ENCODE measurements at regions not wholly inside any gene's neighbourhood (a gene's known extent, or its start where the extent isn't known, plus 50 kb on each side); places are given as distances from the start of the nearest gene placed in this dataset.

- TF ChIP-seq REST (IDR thresholded peaks at IDR 0.05; ENCODE audit: unreplicated experiment) (no peak), EZH2 (IDR thresholded peaks at IDR 0.05; ENCODE audit: low read depth, unreplicated experiment) (no peak)
Observed at GRCh38 chr5:74182603-74183002, 457.9 kb downstream of the ENC1 start (continued).

- H4K20me1 ChIP-seq (replicated peaks; ENCODE audit: insufficient read depth): no peaks in the 10 kb centered on the region
- H3K4me1 ChIP-seq (ENCODE audit: insufficient read depth): no peaks in the 10 kb centered on the region
- Mint-ChIP-seq H3K4me1 (no peaks in the 10 kb centered on the region), H3K4me3 (no peak overlapping the region), H3K36me3 (ENCODE audit: low read depth) (no peaks in the 10 kb centered on the region), H3K27me3 (ENCODE audit: insufficient read depth, low read depth, poor library complexity) (peaks cover 5% of the 10 kb centered on the region), H3K27ac (no peak overlapping the region), H3K9me3 (no peaks in the 10 kb centered on the region)
- no peaks in the 10 kb centered on the region for H3K27me3 ChIP-seq (ENCODE audit: insufficient read depth)
- no peak overlapping the region for H3K27ac ChIP-seq (ENCODE audit: low read depth)
- H3K36me3 ChIP-seq (ENCODE audit: insufficient read depth): no peaks in the 10 kb centered on the region
- no peaks in the 10 kb centered on the region for H3F3A ChIP-seq (replicated peaks; ENCODE audit: low read depth)
- ATAC-seq (no peak), DNase-seq (ENCODE audit: low spot score) (no peak)
- H3K79me2 ChIP-seq (replicated peaks; ENCODE audit: insufficient read depth): no peaks in the 10 kb centered on the region
- H2AFZ ChIP-seq: no peak overlapping the region
- H3K9me2 ChIP-seq (ENCODE audit: insufficient read depth): peaks cover 3% of the 10 kb centered on the region
- TF ChIP-seq EZH2 (IDR thresholded peaks at IDR 0.05; ENCODE audit: low read depth, unreplicated experiment) (no peak), NANOG (IDR thresholded peaks at IDR 0.05; ENCODE audit: borderline replicate concordance) (no peak), ZNF331 (CRISPR knock-in tag; IDR thresholded peaks at IDR 0.05; ENCODE audit: low read depth) (no peak), CTCF (conservative IDR thresholded peaks at IDR 0.05; ENCODE audit: low read depth in 2 of 2) (no peak), ETS1 (IDR thresholded peaks at IDR 0.05) (no peak), EZH2phosphoT487 (IDR thresholded peaks at IDR 0.05; ENCODE audit: unreplicated experiment) (no peak), CREB1 (CRISPR knock-in tag; IDR thresholded peaks at IDR 0.05; ENCODE audit: low read depth) (no peak)
- TF ChIP-seq, protein P1, sequence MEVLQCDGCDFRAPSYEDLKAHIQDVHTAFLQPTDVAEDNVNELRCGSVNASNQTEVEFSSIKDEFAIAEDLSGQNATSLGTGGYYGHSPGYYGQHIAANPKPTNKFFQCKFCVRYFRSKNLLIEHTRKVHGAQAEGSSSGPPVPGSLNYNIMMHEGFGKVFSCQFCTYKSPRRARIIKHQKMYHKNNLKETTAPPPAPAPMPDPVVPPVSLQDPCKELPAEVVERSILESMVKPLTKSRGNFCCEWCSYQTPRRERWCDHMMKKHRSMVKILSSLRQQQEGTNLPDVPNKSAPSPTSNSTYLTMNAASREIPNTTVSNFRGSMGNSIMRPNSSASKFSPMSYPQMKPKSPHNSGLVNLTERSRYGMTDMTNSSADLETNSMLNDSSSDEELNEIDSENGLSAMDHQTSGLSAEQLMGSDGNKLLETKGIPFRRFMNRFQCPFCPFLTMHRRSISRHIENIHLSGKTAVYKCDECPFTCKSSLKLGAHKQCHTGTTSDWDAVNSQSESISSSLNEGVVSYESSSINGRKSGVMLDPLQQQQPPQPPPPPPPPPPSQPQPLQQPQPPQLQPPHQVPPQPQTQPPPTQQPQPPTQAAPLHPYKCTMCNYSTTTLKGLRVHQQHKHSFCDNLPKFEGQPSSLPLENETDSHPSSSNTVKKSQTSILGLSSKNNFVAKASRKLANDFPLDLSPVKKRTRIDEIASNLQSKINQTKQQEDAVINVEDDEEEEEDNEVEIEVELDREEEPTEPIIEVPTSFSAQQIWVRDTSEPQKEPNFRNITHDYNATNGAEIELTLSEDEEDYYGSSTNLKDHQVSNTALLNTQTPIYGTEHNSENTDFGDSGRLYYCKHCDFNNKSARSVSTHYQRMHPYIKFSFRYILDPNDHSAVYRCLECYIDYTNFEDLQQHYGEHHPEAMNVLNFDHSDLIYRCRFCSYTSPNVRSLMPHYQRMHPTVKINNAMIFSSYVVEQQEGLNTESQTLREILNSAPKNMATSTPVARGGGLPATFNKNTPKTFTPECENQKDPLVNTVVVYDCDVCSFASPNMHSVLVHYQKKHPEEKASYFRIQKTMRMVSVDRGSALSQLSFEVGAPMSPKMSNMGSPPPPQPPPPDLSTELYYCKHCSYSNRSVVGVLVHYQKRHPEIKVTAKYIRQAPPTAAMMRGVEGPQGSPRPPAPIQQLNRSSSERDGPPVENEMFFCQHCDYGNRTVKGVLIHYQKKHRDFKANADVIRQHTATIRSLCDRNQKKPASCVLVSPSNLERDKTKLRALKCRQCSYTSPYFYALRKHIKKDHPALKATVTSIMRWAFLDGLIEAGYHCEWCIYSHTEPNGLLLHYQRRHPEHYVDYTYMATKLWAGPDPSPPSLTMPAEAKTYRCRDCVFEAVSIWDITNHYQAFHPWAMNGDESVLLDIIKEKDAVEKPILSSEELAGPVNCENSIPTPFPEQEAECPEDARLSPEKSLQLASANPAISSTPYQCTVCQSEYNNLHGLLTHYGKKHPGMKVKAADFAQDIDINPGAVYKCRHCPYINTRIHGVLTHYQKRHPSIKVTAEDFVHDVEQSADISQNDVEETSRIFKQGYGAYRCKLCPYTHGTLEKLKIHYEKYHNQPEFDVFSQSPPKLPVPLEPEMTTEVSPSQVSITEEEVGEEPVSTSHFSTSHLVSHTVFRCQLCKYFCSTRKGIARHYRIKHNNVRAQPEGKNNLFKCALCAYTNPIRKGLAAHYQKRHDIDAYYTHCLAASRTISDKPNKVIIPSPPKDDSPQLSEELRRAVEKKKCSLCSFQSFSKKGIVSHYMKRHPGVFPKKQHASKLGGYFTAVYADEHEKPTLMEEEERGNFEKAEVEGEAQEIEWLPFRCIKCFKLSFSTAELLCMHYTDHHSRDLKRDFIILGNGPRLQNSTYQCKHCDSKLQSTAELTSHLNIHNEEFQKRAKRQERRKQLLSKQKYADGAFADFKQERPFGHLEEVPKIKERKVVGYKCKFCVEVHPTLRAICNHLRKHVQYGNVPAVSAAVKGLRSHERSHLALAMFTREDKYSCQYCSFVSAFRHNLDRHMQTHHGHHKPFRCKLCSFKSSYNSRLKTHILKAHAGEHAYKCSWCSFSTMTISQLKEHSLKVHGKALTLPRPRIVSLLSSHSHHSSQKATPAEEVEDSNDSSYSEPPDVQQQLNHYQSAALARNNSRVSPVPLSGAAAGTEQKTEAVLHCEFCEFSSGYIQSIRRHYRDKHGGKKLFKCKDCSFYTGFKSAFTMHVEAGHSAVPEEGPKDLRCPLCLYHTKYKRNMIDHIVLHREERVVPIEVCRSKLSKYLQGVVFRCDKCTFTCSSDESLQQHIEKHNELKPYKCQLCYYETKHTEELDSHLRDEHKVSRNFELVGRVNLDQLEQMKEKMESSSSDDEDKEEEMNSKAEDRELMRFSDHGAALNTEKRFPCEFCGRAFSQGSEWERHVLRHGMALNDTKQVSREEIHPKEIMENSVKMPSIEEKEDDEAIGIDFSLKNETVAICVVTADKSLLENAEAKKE (CRISPR knock-in tag; IDR thresholded peaks at IDR 0.05): no peak
- no peak overlapping the region for H3K4me3 ChIP-seq
- H3K4me2 ChIP-seq: no peak overlapping the region
Observed at GRCh38 chr5:74179701-74180100, 460.8 kb downstream of the ENC1 start.

All from GM23338 (cell line).